ENCODE measurements at regions not wholly inside any gene's neighbourhood (a gene's known extent, or its start where the extent isn't known, plus 50 kb on each side); places are given as distances from the start of the nearest gene placed in this dataset.

- CTCF ChIA-PET = no interaction called here
- H3K4me3 ChIP-seq (ENCODE audit: low read depth, low read length) = no peak overlapping the region
- no peak for TF ChIP-seq CTCF (IDR thresholded peaks at IDR 0.05; ENCODE audit: insufficient read depth, low read length, missing control alignments)
- POLR2A ChIA-PET = no interaction called here
- no peak for DNase-seq (ENCODE audit: low read depth, low spot score)
Measured at GRCh38 chr2:16958266-16958665, 292.6 kb upstream of the CYRIA start.

GRCh38 chr2:16952805-16953204 is 287.2 kb upstream of the CYRIA start:
- ChIA-PET POLR2A (no interaction called here), CTCF (no interaction called here)
- DNase-seq (ENCODE audit: low read depth, low spot score) = no peak
- no peak overlapping the region for H3K4me3 ChIP-seq (ENCODE audit: low read depth, low read length)
- TF ChIP-seq CTCF (IDR thresholded peaks at IDR 0.05; ENCODE audit: insufficient read depth, low read length, missing control alignments) = no peak

- CTCF ChIA-PET = no interaction called here
- DNase-seq (ENCODE audit: low read depth, low spot score) = no peak
- H3K4me3 ChIP-seq (ENCODE audit: low read depth, low read length) = no peak overlapping the region
- POLR2A ChIA-PET = no interaction called here
- TF ChIP-seq CTCF (IDR thresholded peaks at IDR 0.05; ENCODE audit: insufficient read depth, low read length, missing control alignments) = no peak
Measured at GRCh38 chr2:16952368-16952767, 286.7 kb upstream of the CYRIA start.

- no peak for TF ChIP-seq CTCF (IDR thresholded peaks at IDR 0.05; ENCODE audit: insufficient read depth, low read length, missing control alignments)
- no peak overlapping the region for H3K4me3 ChIP-seq (ENCODE audit: low read depth, low read length)
- no peak for DNase-seq (ENCODE audit: low read depth, low spot score)
- ChIA-PET POLR2A (no interaction called here), CTCF (no interaction called here)
Measured at GRCh38 chr2:16950436-16950835, 284.8 kb upstream of the CYRIA start.

- TF ChIP-seq CTCF (IDR thresholded peaks at IDR 0.05; ENCODE audit: insufficient read depth, low read length, missing control alignments) = no peak
- ChIA-PET POLR2A (no interaction called here), CTCF (no interaction called here)
- no peak overlapping the region for H3K4me3 ChIP-seq (ENCODE audit: low read depth, low read length)
- no peak for DNase-seq (ENCODE audit: low read depth, low spot score)
Measured at GRCh38 chr2:16948710-16949109, 283.1 kb upstream of the CYRIA start.

- no peak overlapping the region for H3K4me3 ChIP-seq (ENCODE audit: low read depth, low read length)
- no peak for TF ChIP-seq CTCF (IDR thresholded peaks at IDR 0.05; ENCODE audit: insufficient read depth, low read length, missing control alignments)
- ChIA-PET CTCF (no interaction called here), POLR2A (no interaction called here)
- DNase-seq (ENCODE audit: low read depth, low spot score) = no peak
Measured at GRCh38 chr2:16948053-16948452, 282.4 kb upstream of the CYRIA start.

Measured in AG04449 (cell line).